T-cell (primary cell): ENCODE measurements at regions not wholly inside any gene's neighbourhood (a gene's known extent, or its start where the extent isn't known, plus 50 kb on each side); places are given as distances from the start of the nearest gene placed in this dataset.

Experiments used
- ATAC-seq, 4 experiments: fragments of 200-7000 bp in 3 of 4; fragments of 150-1000 bp in 1 of 4; cut with Tn5 transposase; replicated peaks in 1 of 4; 1 replicate in 3 of 4; 2 replicates in 1 of 4; pipeline ENCODE4 v1.10.0; 2021; ENCODE audit warnings: moderate library complexity in 3 of 4, mild to moderate bottlenecking in 2 of 4, moderate number of reproducible peaks in 1 of 4
- CTCF ChIA-PET, 2 donors: fragments of 300-600 bp; sonication (Branson Sonifier 250); formaldehyde crosslinking; loops; one replicate each; lab custom pipeline; 2022; ENCODE audit warnings: antibody characterized with exemption in 2 of 2; lab: Charles Lee
- POLR2A ChIA-PET, 2 donors: fragments of 300-600 bp; sonication (Branson Sonifier 250); formaldehyde crosslinking; loops; one replicate each; lab custom pipeline; 2022; ENCODE audit warnings: antibody characterized with exemption in 2 of 2; lab: Charles Lee
- DNase-seq, 35 experiments: peaks; one replicate each; pipeline versions ENCODE4 v3.0.0 to v3.0.0-alpha.2; 2013 to 2023
- H3K27ac ChIP-seq: one replicate; pipeline ENCODE4 v1.5.1; 2013; ENCODE audit warnings: low read length
- H3K27me3 ChIP-seq, 2 experiments: replicated peaks in 1 of 2; 1 replicate in 1 of 2; 2 replicates in 1 of 2; pipeline versions ENCODE4 v1.6.1 to v1.7.0; 2013; ENCODE audit warnings: low read length in 1 of 2, mixed read lengths in 1 of 2; ENCODE audit not compliant: control insufficient read depth in 2 of 2, insufficient read depth in 2 of 2; ENCODE audit errors: extremely low read depth in 1 of 2
- H3K36me3 ChIP-seq, 2 donors: 1 replicate in 1 of 2; 2 replicates in 1 of 2; pipeline versions ENCODE4 v1.6.1 to v1.7.0; 2013; ENCODE audit warnings: low read length in 1 of 2; ENCODE audit not compliant: control insufficient read depth in 2 of 2, insufficient read depth in 1 of 2; ENCODE audit errors: extremely low read depth in 1 of 2
- H3K4me1 ChIP-seq, 2 experiments: 1 replicate in 1 of 2; 2 replicates in 1 of 2; pipeline versions ENCODE4 v1.6.1 to v1.7.0; 2013; ENCODE audit warnings: low read length in 2 of 2, mixed read lengths in 1 of 2; ENCODE audit not compliant: insufficient read depth in 2 of 2, control insufficient read depth in 1 of 2; ENCODE audit errors: extremely low read depth in 1 of 2
- H3K4me3 ChIP-seq, 2 donors: 1 replicate in 1 of 2; 2 replicates in 1 of 2; pipeline versions ENCODE4 v1.5.1 to v1.7.0; 2013; ENCODE audit warnings: mild to moderate bottlenecking in 2 of 2, low read length in 1 of 2, moderate library complexity in 1 of 2; ENCODE audit not compliant: control insufficient read depth in 1 of 2; ENCODE audit errors: extremely low read depth in 1 of 2
- H3K9me3 ChIP-seq: 2 replicates; pipeline ENCODE4 v1.7.0; 2013
- H3K27ac Mint-ChIP-seq, 2 donors: one replicate each; pipeline ENCODE4 v1.8.0; 2020 to 2021; ENCODE audit warnings: mild to moderate bottlenecking in 2 of 2, mixed read lengths in 2 of 2
- H3K27me3 Mint-ChIP-seq, 2 donors: one replicate each; pipeline ENCODE4 v1.8.0; 2021 to 2022; ENCODE audit warnings: mixed read lengths in 2 of 2
- H3K36me3 Mint-ChIP-seq: one replicate; pipeline ENCODE4 v1.8.0; 2021; ENCODE audit warnings: mixed read lengths
- H3K4me1 Mint-ChIP-seq, 3 donors: one replicate each; pipeline ENCODE4 v1.8.0; 2020 to 2022; ENCODE audit warnings: mixed read lengths in 3 of 3, mild to moderate bottlenecking in 1 of 3
- H3K4me3 Mint-ChIP-seq, 3 donors: one replicate each; pipeline ENCODE4 v1.8.0; 2020 to 2022; ENCODE audit warnings: mild to moderate bottlenecking in 3 of 3, mixed read lengths in 3 of 3, moderate library complexity in 3 of 3
- H3K9me3 Mint-ChIP-seq, 3 donors: one replicate each; pipeline ENCODE4 v1.8.0; 2020 to 2022; ENCODE audit warnings: mixed read lengths in 3 of 3
- WGBS: methylation state at CpG from one replicate; pipeline ENCODE4 v1.1.5; 2013; ENCODE audit warnings: missing lambda C conversion rate; ENCODE audit not compliant: insufficient coverage; 5-methylcytosine and 5-hydroxymethylcytosine counted together

DNA sequence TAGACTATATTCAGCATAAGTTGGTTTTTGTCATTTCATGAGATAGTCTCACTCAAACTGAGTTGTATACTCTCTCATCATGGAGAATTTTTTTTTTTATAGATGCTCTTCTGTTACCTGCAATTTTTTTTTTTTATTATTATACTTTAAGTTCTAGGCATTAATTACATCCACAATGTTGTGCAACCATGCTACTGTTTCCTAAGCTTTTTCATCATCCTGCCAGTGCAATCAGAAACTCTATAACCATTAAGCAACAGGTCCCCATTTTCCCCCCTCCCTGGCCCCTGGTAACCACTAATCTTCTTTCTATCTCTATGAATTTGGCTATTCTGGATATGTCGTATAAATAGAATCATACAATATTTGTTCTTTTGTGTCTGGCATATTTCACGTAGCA, 321.6 kb downstream of the STIM2 start:
- H3K36me3 Mint-ChIP-seq, result no peaks in the 10 kb centered on the region
- H3K27ac ChIP-seq, result no peak overlapping the region
- H3K9me3 Mint-ChIP-seq, result peaks cover 0 to 4% (median 0%) of the 10 kb centered on the region in 3 donors
- H3K27me3 Mint-ChIP-seq, result peaks cover 0 to 3% of the 10 kb centered on the region in 2 donors
- DNase-seq, result no peak
- no peaks in the 10 kb centered on the region for H3K4me1 Mint-ChIP-seq
- no peak overlapping the region for H3K4me3 ChIP-seq
- no peaks in the 10 kb centered on the region for H3K27me3 ChIP-seq
- H3K4me1 ChIP-seq, result no peaks in the 10 kb centered on the region
- H3K9me3 ChIP-seq, result no peaks in the 10 kb centered on the region
- no peaks in the 10 kb centered on the region for H3K36me3 ChIP-seq
- H3K27ac Mint-ChIP-seq, result no peak overlapping the region
- 100% methylated on average over 1 of the region's 2 CpGs for WGBS
- ATAC-seq, result no peak
- ChIA-PET POLR2A (no interaction called here), CTCF (no interaction called here)
- no peak overlapping the region for H3K4me3 Mint-ChIP-seq

- POLR2A ChIA-PET, result no interaction called here
- H3K27me3 Mint-ChIP-seq, result no peaks in the 10 kb centered on the region
- no peaks in the 10 kb centered on the region for H3K9me3 ChIP-seq
- ATAC-seq (no peak), DNase-seq (no peak)
- H3K27ac Mint-ChIP-seq, result no peak overlapping the region
- H3K4me1 Mint-ChIP-seq, result no peaks in the 10 kb centered on the region
- CTCF ChIA-PET, result no interaction called here
- no CpG with 5 or more reads among the region's 6 CpGs for WGBS
- H3K4me3 Mint-ChIP-seq, result no peak overlapping the region
- no peak overlapping the region for H3K4me3 ChIP-seq
- no peak overlapping the region for H3K27ac ChIP-seq
- H3K9me3 Mint-ChIP-seq, result peaks cover 0 to 6% (median 0%) of the 10 kb centered on the region in 3 donors
- no peaks in the 10 kb centered on the region for H3K36me3 ChIP-seq
- no peaks in the 10 kb centered on the region for H3K27me3 ChIP-seq
- no peaks in the 10 kb centered on the region for H3K4me1 ChIP-seq
- no peaks in the 10 kb centered on the region for H3K36me3 Mint-ChIP-seq
Observed at GRCh38 chr4:27184508-27185155, 324.0 kb downstream of the STIM2 start.

GRCh38 chr4:27186710-27187109, 326.1 kb downstream of the STIM2 start:
- Histone ChIP-seq H3K27ac (no peak overlapping the region), H3K36me3 (no peaks in the 10 kb centered on the region), H3K4me3 (no peak overlapping the region), H3K4me1 (no peaks in the 10 kb centered on the region), H3K27me3 (no peaks in the 10 kb centered on the region), H3K9me3 (no peaks in the 10 kb centered on the region)
- no peaks in the 10 kb centered on the region for H3K27me3 Mint-ChIP-seq
- no peak overlapping the region for H3K27ac Mint-ChIP-seq
- peaks cover 0 to 8% (median 0%) of the 10 kb centered on the region in 3 donors for H3K9me3 Mint-ChIP-seq
- no peaks in the 10 kb centered on the region for H3K4me1 Mint-ChIP-seq
- ATAC-seq (no peak), DNase-seq (no peak)
- no peaks in the 10 kb centered on the region for H3K36me3 Mint-ChIP-seq
- CTCF ChIA-PET, result no interaction called here
- H3K4me3 Mint-ChIP-seq, result no peak overlapping the region
- POLR2A ChIA-PET, result no interaction called here
- 50% methylated on average over 1 of the region's 4 CpGs for WGBS

- Mint-ChIP-seq H3K4me1 (no peaks in the 10 kb centered on the region), H3K4me3 (no peak overlapping the region), H3K27me3 (no peaks in the 10 kb centered on the region), H3K27ac (no peak overlapping the region), H3K36me3 (no peaks in the 10 kb centered on the region), H3K9me3 (peaks cover 0 to 4% (median 0%) of the 10 kb centered on the region in 3 donors)
- H3K4me1 ChIP-seq, result no peaks in the 10 kb centered on the region
- WGBS, result no CpG with 5 or more reads among the region's 2 CpGs
- no peaks in the 10 kb centered on the region for H3K9me3 ChIP-seq
- ChIA-PET POLR2A (no interaction called here), CTCF (no interaction called here)
- H3K27ac ChIP-seq, result no peak overlapping the region
- no peaks in the 10 kb centered on the region for H3K36me3 ChIP-seq
- no peak for ATAC-seq
- H3K27me3 ChIP-seq, result peaks cover 0 to 2% of the 10 kb centered on the region in 2 experiments
- no peak for DNase-seq
- no peak overlapping the region for H3K4me3 ChIP-seq
Observed at GRCh38 chr4:27187786-27188185, 327.1 kb downstream of the STIM2 start.

DNA sequence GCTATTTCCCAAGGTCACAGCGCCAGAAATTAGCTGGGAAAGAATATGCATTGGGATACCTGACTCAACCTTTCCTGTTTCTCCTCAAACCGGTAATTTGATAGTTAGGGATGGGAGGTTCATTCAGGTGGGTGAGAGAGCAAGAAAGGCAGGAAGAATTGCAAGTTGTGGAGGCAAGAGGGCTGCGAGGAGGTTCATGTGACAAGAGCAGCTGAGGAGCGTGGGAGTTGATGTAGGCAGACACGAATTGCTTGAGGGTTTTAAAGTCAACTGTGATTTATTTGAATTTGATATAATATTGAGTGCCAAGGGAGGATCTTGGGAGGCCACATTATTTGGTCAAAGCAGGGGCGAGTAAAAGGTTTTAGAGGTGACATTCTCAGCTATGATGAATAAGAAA, 329.0 kb downstream of the STIM2 start:
- Histone ChIP-seq H3K4me1 (no peaks in the 10 kb centered on the region), H3K4me3 (no peak overlapping the region), H3K27ac (no peak overlapping the region), H3K36me3 (no peaks in the 10 kb centered on the region), H3K9me3 (no peaks in the 10 kb centered on the region), H3K27me3 (peaks cover 0 to 2% of the 10 kb centered on the region in 2 experiments)
- CTCF ChIA-PET, result no interaction called here
- Mint-ChIP-seq H3K4me3 (no peak overlapping the region), H3K4me1 (no peaks in the 10 kb centered on the region), H3K9me3 (peaks cover 0 to 6% (median 0%) of the 10 kb centered on the region in 3 donors), H3K27me3 (peaks cover 0 to under 1% of the 10 kb centered on the region in 2 donors), H3K27ac (no peak overlapping the region), H3K36me3 (no peaks in the 10 kb centered on the region)
- ATAC-seq (no peak), DNase-seq (no peak)
- 85% methylated on average over 5 of the region's 6 CpGs for whole genome bisulfite sequencing
- POLR2A ChIA-PET, result no interaction called here

- ATAC-seq (no peak), DNase-seq (no peak)
- 33% methylated on average over 1 of the region's 1 CpG for WGBS
- no peak overlapping the region for H3K4me3 Mint-ChIP-seq
- ChIA-PET CTCF (no interaction called here), POLR2A (no interaction called here)
- H3K9me3 Mint-ChIP-seq, result peaks cover 0 to 9% (median 0%) of the 10 kb centered on the region in 3 donors
- no peak overlapping the region for H3K27ac Mint-ChIP-seq
- H3K4me3 ChIP-seq, result no peak overlapping the region
- no peaks in the 10 kb centered on the region for H3K9me3 ChIP-seq
- H3K4me1 Mint-ChIP-seq, result no peaks in the 10 kb centered on the region
- no peaks in the 10 kb centered on the region for H3K36me3 Mint-ChIP-seq
- H3K4me1 ChIP-seq, result no peaks in the 10 kb centered on the region
- H3K27ac ChIP-seq, result no peak overlapping the region
- H3K27me3 Mint-ChIP-seq, result peaks cover 0 to 5% of the 10 kb centered on the region in 2 donors
- peaks cover 2% of the 10 kb centered on the region in 2 experiments for H3K27me3 ChIP-seq
- H3K36me3 ChIP-seq, result no peaks in the 10 kb centered on the region
Observed at GRCh38 chr4:27191592-27191991, 331.0 kb downstream of the STIM2 start.
